ENCODE measurements at regions not wholly inside any gene's neighbourhood (a gene's known extent, or its start where the extent isn't known, plus 50 kb on each side); places are given as distances from the start of the nearest gene placed in this dataset.

DNA sequence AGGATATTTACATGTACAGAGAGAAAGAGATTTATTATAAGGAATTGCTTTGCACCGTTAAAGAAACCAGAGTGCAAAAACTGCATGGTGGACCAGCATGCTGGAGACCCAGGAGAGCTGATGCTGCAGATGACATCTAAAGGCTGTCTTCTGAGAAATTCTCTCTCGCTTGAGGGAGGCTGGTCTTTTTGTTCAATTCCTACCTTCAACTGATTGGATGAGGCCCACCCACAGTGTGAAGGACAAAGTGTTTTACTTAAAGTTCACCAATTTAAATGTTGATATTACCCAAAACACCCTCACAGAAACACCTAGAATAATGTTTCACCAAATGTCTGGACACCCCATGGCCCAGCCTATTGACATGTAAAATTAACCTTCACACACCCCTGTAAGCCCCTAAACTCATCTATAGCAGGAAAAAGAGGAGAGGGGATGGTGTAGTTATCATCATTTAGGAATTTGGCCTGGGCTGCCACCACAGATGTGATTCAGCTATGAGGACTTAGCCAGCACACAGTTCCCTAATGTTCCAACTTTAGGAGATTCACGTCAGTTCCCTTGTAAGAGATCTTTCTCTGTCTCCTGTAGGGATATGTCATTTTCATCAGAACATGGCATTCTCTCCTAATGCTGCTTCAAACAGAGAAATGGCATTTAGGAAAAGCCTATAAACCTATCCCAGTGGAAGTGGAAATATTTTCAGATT is 358.2 kb upstream of the TLE4 start:
- Histone ChIP-seq H3K9me3 (replicated peaks) (no peaks in the 10 kb centered on the region), H3K27ac (no peak overlapping the region), H3K27me3 (no peaks in the 10 kb centered on the region), H3K36me3 (no peaks in the 10 kb centered on the region), H3K4me3 (no peak overlapping the region), H3K4me1 (no peaks in the 10 kb centered on the region)
- DNase-seq = no peak

DNA sequence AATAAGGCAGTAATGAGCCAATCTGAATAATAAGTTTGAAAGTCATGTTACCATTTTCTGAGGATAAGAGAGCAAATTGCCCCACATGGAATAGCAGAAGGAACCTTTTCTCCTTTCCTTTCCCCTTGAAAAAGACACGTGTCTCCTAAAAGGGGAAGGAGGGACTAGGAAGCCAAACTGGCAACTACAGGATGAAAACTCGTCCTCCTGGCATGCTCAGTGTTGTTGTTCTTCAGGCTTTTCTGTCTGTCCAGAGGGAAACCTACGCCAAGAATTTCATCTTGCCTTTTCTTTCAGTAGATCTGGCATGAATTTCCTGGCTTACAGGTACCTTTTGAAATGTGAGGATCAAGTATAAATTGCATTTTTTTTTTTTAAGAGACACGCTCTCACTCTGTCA is 355.9 kb upstream of the TLE4 start:
- no peak for DNase-seq
- no peaks in the 10 kb centered on the region for H3K36me3 ChIP-seq
- H3K4me3 ChIP-seq = no peak overlapping the region
- H3K27ac ChIP-seq = no peak overlapping the region
- H3K27me3 ChIP-seq = no peaks in the 10 kb centered on the region
- no peaks in the 10 kb centered on the region for H3K9me3 ChIP-seq (replicated peaks)
- H3K4me1 ChIP-seq = peaks cover 4% of the 10 kb centered on the region

DNA sequence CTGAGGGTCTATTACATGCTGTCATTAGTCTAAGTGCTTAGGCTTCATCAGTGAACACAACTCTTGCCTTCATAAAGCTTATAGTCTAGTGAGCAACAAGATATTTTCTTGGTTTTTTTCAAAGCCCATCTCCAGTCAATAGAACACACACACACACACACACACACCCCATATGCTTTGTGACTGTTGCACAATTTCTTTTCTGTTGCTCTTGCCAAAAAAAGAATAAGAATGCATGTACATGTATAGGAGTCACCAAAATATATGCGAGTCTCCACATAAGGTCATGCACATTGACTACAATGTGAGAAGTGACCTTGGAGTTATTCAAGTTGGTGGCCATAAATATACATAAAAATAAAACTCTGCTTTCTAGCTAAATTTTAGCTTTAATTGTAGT is 351.5 kb upstream of the TLE4 start:
- H3K9me3 ChIP-seq (replicated peaks) = 0 out of 2 replicates have a peak, but pooled peaks cover 4% of the 10 kb centered on the region
- H3K4me1 ChIP-seq = peaks cover 10% of the 10 kb centered on the region
- no peaks in the 10 kb centered on the region for H3K27me3 ChIP-seq
- no peak for DNase-seq
- H3K36me3 ChIP-seq = no peaks in the 10 kb centered on the region
- H3K27ac ChIP-seq = no peak overlapping the region
- H3K4me3 ChIP-seq = no peak overlapping the region

DNA sequence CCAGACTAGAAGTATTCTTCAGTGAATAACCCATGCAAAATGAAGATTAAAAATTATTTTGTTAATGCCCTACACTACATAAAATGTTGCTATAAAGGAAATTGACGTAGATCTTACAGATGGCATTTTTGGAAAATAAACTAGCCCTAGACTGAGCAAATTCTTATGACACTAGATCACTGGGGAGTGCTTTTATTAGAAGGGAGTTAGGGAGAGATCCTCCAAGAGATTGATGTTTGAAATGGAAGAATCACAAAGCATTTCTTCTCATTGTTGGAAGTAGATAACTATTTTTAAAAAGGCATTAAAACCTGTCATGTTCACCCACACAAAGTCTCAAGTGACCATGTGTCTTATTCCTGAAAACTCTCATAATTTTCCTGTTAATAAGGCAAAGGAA is 351.1 kb upstream of the TLE4 start:
- H3K4me3 ChIP-seq = no peak overlapping the region
- no peaks in the 10 kb centered on the region for H3K27me3 ChIP-seq
- peak overlapping the region; percentile 29 for H3K27ac ChIP-seq
- H3K9me3 ChIP-seq (replicated peaks) = 0 out of 2 replicates have a peak, but pooled peaks cover 4% of the 10 kb centered on the region
- DNase-seq = no peak
- no peaks in the 10 kb centered on the region for H3K36me3 ChIP-seq
- peaks cover 10% of the 10 kb centered on the region for H3K4me1 ChIP-seq

DNA sequence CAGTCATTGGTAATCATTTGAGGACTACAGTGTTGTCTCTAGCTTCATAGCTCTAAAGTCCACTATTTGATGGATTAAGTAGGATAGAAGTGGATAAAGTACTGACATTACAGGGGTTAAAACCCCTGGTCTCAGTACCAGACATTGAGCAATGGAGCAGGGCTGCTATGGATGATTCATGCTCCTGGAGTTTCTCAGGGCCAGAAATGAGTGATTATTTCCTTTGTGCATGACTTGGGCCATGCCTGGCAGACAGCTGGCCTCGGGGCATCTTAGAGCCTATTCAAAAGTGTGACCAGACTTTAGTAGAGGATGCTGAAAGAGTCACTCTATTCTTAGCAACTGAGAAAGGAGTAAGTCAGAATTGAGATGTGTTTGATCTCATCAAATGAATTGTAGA is 350.7 kb upstream of the TLE4 start:
- Histone ChIP-seq H3K36me3 (no peaks in the 10 kb centered on the region), H3K4me1 (peaks cover 10% of the 10 kb centered on the region), H3K27ac (peak overlapping the region; percentile 29), H3K9me3 (replicated peaks) (0 out of 2 replicates have a peak, but pooled peaks cover 4% of the 10 kb centered on the region), H3K4me3 (no peak overlapping the region), H3K27me3 (no peaks in the 10 kb centered on the region)
- DNase-seq = peak; percentile 75 to 77

DNA sequence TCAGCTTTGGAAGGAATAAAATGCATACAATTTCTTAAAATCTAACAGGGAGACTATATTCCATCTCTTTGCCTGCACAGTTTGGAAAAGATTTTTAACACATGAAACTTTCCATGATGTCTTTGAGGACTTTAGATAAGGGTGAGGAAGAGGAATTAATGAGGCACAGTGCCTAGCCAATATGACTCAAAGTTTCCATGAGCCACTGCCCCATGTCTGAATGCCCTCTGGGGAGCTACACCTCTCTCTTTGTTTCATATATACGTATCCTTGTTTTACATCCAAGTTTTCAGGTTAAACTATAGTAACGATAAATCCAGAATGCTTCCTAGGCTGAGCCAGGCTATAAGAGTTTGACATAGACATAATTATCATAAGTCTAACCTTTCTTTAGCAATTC is 349.3 kb upstream of the TLE4 start:
- no peak for DNase-seq
- 0 out of 2 replicates have a peak, but pooled peaks cover 4% of the 10 kb centered on the region for H3K9me3 ChIP-seq (replicated peaks)
- H3K4me3 ChIP-seq = no peak overlapping the region
- H3K36me3 ChIP-seq = no peaks in the 10 kb centered on the region
- no peaks in the 10 kb centered on the region for H3K27me3 ChIP-seq
- peaks cover 10% of the 10 kb centered on the region for H3K4me1 ChIP-seq
- H3K27ac ChIP-seq = no peak overlapping the region

DNA sequence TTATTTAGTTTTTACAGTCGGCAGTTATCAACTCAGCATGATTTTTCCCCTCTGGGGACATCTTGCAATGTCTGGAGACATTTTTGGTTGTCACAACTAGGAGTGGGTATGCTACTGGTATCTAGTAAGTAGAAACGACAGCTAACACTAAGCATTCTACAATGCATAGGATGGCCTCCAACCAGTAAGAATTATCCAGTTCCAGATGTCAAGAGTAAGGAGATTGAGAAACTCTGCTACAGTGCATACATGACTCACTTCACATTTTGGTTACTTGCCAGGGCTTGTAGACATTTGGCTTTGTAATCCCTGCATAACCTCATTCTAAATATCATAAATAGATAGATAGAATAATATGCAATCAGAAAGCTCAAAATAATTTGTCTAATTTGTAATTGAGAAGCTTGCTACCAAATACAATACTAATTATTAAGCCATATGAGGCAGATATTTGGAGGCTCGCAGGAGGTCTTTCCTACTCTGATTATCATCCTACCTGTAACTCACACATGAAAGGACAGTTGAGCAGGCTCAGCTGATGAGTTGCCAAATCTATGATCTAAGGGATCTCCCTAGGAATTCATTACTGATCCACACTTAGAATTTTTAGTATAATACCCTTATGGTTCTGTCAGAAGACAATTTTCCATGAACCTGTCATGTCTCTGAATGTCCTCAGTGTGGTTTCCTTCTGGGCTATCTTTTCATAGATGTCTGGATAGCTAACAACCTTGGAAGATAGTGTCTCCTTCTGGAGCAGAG is 346.9 kb upstream of the TLE4 start:
- Histone ChIP-seq H3K9me3 (replicated peaks) (0 out of 2 replicates have a peak, but pooled peaks cover 8% of the 10 kb centered on the region), H3K4me3 (no peak overlapping the region), H3K4me1 (peaks cover 10% of the 10 kb centered on the region), H3K27ac (no peak overlapping the region), H3K27me3 (no peaks in the 10 kb centered on the region), H3K36me3 (no peaks in the 10 kb centered on the region)
- DNase-seq = peak in 1 of 2 experiments; percentile 9

DNA sequence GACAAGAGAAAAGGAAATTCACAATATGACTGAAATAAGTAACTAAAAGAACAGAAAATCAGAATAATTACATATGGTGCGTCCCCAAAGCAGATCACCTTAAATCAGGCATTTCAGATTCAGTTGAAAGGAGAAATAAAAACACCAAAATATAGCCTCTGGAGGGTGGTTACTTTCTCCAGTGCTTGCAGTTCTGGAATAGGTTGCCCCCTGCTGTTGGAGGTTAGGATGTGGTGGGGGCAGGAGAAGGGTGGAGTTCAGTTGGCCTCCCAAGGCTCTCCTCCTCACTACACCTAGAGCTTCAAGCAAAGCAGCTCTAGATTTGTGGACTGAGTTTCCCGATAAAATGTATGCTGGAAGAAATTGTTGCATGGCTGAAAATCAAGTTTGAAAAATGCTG is 338.2 kb upstream of the TLE4 start:
- Histone ChIP-seq H3K9me3 (replicated peaks) (0 out of 2 replicates have a peak, but pooled peaks cover 8% of the 10 kb centered on the region), H3K36me3 (no peaks in the 10 kb centered on the region), H3K27me3 (no peaks in the 10 kb centered on the region), H3K4me1 (no peaks in the 10 kb centered on the region), H3K4me3 (no peak overlapping the region), H3K27ac (no peak overlapping the region)
- DNase-seq = peak; percentile 42 to 50

DNA sequence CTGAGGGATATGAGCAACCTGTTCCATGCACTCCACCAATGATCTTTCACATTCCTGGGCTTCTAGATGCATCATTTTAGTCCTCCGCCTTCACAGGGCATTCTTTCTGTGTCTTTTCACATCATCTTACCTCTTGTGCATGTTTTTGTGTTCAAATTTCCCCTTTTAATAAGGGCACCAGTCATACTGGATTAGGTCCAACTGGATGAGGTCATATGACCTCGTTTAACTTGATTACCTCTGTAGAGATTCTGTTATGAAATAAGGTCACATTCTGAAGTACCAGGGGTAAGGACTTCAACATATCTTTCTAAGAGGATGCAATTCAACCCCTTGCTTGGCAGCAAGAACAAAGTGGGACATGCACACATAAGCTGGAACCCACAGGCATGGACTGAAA is 335.3 kb upstream of the TLE4 start:
- Histone ChIP-seq H3K36me3 (no peaks in the 10 kb centered on the region), H3K9me3 (replicated peaks) (no peaks in the 10 kb centered on the region), H3K27me3 (no peaks in the 10 kb centered on the region), H3K4me1 (no peaks in the 10 kb centered on the region), H3K4me3 (no peak overlapping the region), H3K27ac (no peak overlapping the region)
- no peak for DNase-seq

DNA sequence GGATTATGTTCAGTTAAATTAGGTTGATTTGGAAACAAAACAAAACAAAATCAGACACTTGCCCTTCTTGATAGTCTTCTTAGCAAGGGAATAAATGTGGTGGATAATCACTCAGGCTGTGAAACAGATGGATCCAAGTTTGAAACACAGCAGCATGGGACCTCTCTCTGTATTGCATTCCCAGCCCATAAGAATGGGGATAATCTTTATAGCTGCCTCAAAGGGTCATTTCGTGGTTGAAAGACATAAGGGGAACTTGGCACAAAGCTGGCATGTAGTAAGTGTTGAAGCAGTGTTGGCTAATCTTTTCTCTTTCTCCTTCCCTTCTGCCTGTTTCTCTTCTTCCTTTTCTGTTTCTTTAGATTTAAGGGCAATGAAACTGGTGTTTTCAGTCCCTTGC is 333.9 kb upstream of the TLE4 start:
- DNase-seq = no peak
- Histone ChIP-seq H3K4me3 (no peak overlapping the region), H3K36me3 (no peaks in the 10 kb centered on the region), H3K27ac (no peak overlapping the region), H3K9me3 (replicated peaks) (no peaks in the 10 kb centered on the region), H3K4me1 (no peaks in the 10 kb centered on the region), H3K27me3 (no peaks in the 10 kb centered on the region)

DNA sequence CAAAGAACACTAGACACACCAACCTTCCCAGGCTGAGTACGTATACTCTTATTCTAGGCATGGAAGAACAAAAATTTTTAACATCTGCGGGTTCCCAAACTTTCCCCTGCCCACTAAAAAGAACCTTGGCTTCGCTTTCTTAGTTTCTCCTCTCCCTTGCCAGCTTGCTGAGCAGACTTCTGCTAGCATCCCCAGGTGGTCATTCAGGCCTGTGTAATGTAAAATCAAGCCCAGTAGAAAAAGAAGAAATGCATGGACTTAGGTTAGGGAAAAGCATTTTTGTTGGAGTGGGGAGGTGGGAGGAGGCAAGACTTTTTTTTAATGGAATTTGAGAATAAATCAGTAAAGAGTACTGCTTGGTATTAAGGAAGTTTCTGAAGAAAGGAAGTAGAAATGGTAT is 331.0 kb upstream of the TLE4 start:
- Histone ChIP-seq H3K4me3 (no peak overlapping the region), H3K27me3 (no peaks in the 10 kb centered on the region), H3K9me3 (replicated peaks) (no peaks in the 10 kb centered on the region), H3K27ac (no peak overlapping the region), H3K36me3 (no peaks in the 10 kb centered on the region), H3K4me1 (no peaks in the 10 kb centered on the region)
- DNase-seq = no peak

DNA sequence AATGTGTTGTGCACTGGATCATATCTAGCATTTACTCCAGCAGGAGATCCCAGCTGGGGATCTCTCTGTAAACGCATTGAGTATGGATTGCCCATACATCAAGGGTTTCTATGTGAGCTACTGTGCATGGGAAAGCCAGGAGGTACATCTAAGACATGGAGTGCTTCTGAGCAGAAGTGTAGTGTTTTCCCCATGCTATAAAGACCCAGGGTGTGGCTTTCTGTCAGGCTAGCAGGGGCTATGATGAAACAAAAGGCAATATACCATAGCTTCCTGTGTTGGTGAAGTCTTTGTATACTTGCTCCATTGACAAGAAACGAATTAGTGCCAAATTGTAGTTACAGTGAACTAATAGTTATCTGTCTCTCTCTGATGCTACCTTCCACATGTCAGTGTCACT is 329.3 kb upstream of the TLE4 start:
- no peak overlapping the region for H3K4me3 ChIP-seq
- no peak for DNase-seq
- no peak overlapping the region for H3K27ac ChIP-seq
- no peaks in the 10 kb centered on the region for H3K9me3 ChIP-seq (replicated peaks)
- no peaks in the 10 kb centered on the region for H3K27me3 ChIP-seq
- no peaks in the 10 kb centered on the region for H3K36me3 ChIP-seq
- H3K4me1 ChIP-seq = no peaks in the 10 kb centered on the region

DNA sequence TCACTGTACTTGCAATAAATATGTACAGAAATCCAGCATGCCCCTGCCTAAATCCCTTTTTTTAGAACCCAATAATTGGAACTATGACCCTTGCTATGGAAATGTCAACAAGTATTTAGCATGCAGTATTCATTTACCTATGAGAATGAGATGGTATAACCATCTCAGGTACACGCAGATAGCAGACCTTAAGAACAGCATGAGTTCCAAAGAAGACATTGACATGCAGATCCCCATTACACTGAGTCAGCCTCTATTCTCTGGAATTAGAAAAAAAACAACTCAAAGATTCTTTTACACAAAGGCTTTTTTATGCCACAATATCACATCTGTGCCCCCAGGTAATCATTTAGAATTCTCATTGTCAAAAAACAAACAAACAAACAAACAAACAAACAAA is 325.6 kb upstream of the TLE4 start:
- DNase-seq = no peak
- H3K9me3 ChIP-seq (replicated peaks) = no peaks in the 10 kb centered on the region
- H3K27me3 ChIP-seq = no peaks in the 10 kb centered on the region

DNA sequence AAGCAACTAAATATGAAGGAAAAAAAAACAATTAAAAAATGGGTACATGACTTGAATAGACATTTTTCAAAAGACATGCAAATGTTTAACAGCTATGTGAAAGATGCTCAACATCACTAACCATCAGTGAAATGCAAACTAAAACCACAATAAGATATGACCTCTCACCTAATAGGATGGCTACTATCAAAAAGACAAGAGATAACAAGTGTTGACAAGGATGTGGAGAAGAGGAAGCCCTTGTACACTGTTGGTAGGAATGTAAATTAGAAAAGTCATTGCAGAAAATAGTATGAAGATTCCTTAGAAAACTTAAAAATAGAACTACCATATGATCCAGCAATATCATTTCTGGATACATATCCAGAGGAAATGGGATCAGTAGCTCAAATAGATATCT is 324.7 kb upstream of the TLE4 start:
- H3K27ac ChIP-seq = no peak overlapping the region
- H3K4me3 ChIP-seq = no peak overlapping the region
- DNase-seq = no peak
- H3K36me3 ChIP-seq = no peaks in the 10 kb centered on the region
- H3K9me3 ChIP-seq (replicated peaks) = no peaks in the 10 kb centered on the region
- no peaks in the 10 kb centered on the region for H3K27me3 ChIP-seq
- H3K4me1 ChIP-seq = no peaks in the 10 kb centered on the region

More for the DNA sequence above, 325.6 kb upstream of the TLE4 start:
- H3K27ac ChIP-seq = no peak overlapping the region
- H3K4me3 ChIP-seq = no peak overlapping the region
- H3K4me1 ChIP-seq = no peaks in the 10 kb centered on the region
- no peaks in the 10 kb centered on the region for H3K36me3 ChIP-seq

DNA sequence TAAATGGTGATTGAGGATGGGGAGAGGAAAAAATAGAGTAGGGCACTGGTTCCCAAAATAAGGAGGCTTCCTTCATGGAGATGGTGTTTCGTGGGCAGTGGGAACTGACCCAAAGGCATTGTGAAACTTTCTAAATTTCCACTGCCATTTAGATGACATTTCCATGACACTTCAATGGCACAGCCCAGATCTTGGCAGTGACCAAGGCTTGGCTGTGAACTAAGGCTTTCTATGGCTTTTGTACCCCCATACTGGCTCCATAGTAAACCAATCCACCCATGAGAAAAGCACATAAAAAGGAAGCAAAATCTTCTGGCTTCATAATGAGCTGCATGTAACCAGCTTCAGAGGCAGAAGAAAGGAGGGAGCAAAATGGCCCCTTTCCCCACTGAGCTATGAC is 321.0 kb upstream of the TLE4 start:
- no peak for DNase-seq
- Histone ChIP-seq H3K9me3 (replicated peaks) (no peaks in the 10 kb centered on the region), H3K4me1 (peaks cover 9% of the 10 kb centered on the region), H3K27ac (no peak overlapping the region), H3K36me3 (no peaks in the 10 kb centered on the region), H3K4me3 (no peak overlapping the region), H3K27me3 (no peaks in the 10 kb centered on the region)
